GM19023 (cell line): ENCODE measurements at regions not wholly inside any gene's neighbourhood (a gene's known extent, or its start where the extent isn't known, plus 50 kb on each side); places are given as distances from the start of the nearest gene placed in this dataset.
"Not testable (repeated sequence)": the region's sequence is repeated elsewhere in the genome, so short reads cannot be mapped to it uniquely, and the experiment has no call there.

ENCODE experiments used
- ATAC-seq: cut with Tn5 transposase; IDR thresholded peaks from one replicate; pipeline ENCODE4 v1.9.1; 2021; ENCODE audit warnings: mild to moderate bottlenecking, moderate library complexity; ENCODE audit not compliant: unreplicated experiment

DNA sequence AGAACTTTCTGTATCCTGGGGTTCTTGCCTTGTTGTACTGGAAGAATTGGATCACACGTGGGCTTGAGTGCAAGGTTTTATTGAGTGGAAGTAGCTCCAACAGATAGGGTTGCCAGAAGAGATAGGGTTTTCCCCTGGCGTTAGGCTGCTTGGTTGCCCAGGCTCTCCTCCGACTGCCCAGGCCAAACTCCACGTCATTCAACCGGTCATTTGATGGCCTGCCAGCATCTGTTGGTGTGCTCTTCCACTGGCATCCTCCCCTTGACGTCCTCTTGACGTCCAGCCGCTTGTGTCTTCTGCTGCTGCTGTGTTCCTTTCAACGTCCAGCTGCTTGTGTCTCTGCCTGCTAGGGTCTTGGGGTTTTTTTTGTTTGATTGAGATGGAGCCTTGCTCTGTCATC is 111.2 kb upstream of the XIST start:
- no peak for ATAC-seq

DNA sequence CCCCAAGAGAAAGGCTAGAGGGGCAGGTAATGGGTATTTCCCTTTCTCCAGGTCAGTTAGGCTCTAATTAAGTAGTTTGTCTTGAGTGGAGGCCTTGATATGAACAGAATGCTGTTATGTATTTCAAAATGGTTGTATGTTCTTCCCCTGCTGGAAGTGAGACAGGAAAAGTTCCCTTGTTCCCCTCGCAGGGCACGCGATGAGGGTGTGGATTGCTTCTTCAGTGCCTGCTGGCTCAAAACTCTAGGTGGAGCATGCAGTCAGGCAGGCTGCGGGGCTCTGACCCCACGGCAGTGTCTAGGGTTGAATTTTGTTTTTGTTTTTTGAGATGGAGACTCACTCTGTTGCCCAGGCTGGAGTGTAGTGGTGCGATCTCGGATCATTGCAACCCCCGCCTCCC is 110.4 kb upstream of the XIST start:
- ATAC-seq = no peak

DNA sequence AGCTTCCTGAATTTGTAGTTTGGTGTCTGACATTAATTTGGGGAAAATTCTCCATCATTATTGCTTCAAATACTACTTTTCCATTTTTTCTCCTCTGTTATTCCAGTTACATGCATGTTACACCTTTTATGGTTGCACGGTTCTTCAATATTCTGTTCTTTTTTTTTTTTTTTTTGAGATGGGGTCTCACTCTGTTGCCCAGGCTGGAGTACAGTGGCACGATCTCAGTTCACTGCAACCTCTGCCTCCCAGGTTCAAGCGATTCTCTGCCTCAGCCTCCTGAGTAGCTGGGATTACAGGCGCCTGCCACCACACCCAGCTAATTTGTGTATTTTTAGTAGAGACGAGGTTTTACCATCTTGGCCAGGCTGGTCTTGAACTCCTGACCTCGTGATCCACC is 109.4 kb upstream of the XIST start:
- not testable (repeated sequence) for ATAC-seq

DNA sequence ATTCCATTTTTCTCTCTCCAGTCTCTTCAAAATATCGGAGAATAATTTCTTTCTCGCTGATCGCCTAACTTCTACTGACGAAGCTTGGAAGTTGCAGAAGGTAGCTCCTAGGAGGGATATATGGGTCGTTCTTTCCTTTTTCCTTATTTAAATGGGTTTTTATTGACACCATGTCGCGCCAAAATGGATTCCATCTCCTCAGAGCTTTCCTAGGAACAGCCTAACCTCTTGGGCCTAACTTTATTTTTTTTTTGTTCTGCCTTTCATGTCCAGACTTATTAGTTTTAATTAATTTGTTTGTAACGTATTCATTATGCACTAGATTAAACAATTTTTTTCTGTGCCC is 92.0 kb upstream of the XIST start:
- peak; percentile 8 for ATAC-seq

DNA sequence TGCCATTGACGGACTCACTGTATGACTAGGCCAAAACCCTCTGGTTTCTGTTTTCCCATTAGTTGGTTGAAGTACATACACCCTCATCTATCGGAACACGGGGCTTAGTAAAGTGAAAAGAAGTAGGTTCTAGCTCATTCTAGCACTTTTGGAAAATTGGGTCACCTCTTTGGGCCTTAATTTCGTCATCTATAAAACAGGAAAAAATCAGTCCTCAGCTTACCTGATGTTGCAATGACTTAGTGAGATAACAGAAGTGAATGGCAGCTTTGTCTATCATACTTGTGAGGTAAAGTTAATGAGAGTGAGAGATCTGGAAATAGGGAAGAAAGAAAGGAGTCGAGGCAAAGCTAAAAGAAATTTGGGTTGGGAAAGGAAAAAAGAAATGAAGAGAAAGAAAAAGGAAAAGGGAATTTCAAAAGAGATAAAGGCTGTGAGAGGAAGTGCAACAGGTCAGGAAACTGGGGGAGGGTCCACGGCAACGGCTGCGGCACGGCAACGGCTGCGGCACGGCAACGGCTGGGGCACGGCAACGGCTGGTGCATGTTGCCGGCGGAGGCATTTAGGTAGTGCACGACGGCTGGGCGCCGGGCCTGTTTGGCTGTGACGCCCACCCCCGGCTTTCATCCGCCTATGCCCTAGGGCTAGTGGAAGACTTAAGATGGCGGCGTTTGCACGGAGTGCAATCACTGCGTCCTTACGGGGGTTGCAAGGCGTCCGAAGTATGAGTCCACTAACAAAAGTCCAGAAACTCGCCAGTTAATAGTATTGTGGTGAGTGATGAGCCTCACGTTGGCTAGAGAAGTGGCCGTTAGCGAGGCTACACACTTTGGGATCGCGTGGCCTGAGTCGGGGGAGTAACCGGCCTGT is 91.4 kb upstream of the XIST start:
- peak; percentile 99 for ATAC-seq

DNA sequence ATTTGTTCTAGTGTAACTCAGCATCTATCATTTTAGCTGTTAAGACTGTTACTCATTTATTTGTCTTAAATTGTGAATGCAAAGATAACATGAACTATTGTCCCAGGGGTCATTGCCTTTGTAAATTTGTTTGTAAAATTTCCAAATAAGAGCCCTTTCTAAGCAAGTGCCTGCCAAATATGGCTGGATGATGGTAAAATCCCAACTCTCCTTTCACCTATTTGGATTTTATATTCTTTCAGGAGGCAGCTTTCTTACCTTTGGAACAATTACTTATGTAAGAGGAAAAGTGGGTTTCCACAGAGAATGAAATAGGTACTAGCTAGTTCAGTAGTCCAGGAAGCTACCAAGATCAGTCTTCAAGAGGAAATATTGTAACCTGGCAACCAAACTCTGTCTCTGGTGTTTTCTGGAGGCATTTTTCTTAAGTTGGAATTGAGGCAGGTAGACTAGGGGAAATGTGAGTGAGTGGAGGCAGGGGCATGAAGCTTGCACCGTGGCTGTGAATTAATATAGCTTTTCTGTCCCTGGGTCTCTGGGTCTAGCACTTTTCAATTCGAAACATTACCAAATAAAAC is 88.5 kb upstream of the XIST start:
- no peak for ATAC-seq

DNA sequence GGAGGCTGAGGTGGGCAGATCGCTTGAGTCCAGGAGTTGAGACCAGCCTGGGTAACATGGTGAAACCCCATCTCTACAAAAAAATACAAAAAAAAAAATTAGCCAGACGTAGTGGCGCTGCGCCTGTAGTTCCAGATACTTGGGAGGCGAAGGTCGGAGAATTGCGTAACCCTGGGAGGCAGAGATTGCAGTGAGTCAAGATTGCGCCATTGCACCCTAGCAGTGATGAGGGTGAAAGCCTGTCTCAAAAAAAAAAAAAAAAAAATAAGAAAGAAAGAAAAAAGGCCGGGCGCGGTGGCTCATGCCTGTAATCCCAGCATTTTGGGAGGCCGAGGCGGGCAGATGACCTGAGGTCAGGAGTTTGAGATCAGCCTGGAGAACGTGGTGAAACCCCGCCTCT is 85.3 kb upstream of the XIST start:
- ATAC-seq = not testable (repeated sequence)

DNA sequence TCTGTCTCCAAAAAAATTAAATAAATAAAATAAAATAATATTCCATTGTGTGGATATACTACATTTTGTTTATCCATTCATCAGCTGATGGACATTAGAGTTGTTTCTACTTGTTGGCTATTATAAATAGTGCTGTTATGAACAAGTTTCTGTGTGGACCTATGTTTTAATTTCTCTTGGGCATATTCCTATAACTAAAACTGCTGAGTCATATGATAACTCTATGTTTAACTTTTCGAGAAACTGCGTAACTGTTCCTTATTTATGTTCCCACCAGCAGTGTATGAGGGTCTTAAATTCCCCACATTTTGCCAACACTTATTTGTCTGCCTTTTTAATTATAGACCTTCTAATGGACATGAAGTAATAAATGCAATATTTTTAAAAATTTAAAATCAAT is 80.0 kb upstream of the XIST start:
- ATAC-seq = no peak

DNA sequence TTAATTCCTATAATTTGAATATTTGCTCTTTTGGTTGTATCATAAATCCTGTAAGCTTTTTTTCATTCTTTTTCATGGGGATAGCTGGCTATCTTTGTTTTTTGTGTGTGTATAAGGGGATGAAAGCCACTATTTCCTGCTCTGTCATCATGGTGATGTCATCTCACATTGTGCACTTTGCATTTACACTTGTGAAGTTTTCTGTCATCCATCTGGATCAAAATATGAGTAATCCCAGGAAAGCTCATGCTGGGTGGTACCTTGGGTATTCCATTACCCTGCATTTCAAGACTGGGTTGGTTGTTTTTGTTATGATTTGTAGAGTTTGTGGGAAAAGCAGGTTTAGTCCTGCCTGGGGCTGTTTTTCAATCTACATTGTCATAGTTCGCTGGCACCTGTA is 77.8 kb upstream of the XIST start:
- no peak for ATAC-seq

DNA sequence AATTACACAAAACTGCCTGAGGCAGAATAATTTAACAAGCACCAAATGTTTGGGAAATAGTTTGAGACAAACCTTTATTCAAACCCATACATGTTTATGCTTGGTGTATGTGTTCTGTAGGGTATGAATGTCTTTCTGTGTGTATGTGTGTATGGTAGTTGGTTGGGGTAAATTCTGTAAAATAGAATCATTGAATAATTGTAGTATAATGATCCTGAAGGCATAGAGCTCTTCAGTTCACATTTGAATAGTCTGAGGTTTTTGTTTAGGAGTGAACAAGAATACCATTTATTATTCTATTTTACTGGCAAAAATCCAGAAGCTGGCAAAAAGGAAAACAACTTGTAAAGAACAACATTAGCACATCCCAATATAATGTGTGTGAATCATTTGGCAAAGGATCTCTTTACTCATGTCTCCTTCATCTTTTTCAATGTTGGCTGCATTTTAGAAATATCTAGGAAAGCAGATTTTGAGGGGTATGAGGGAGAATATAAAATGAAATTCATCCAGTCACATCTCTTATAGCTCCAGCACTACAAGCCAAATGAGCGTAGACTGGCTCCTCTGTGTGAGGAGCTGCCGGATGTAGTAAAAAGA is 70.4 kb upstream of the XIST start:
- no peak for ATAC-seq

DNA sequence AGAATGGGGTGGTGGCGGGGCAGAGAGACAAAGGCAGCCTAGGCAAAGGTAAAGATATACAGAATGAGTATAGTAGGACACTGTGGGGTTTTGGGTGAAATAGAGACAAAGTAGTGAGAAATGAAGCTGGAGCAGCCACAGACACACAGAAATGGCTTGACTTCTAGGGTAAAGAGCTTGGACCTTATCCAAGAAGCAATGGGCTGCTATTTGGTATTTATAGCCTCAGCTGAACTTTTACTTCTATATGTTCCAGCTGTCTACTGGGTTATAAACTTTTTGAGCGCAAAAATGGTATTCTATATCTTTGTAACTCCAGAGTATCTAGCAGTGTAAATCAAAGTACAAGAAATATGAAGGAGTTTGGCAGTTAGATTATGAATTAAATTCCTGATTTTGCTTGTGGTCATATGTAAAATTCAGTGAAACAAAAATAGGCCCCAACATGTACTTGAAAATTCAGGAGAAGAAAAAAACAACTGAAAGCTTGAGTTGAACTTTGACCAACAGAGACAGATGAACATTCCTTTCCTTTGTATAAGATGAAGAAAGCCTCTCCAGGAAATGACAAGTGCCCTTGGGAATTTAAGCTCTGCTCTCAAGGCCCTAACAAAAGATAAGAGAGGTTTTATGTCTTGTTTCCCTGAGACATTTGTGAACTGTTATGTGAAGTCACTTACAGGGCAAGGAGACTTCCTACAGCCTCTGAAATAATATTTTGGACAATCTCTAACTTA is 64.6 kb upstream of the XIST start:
- ATAC-seq = no peak

DNA sequence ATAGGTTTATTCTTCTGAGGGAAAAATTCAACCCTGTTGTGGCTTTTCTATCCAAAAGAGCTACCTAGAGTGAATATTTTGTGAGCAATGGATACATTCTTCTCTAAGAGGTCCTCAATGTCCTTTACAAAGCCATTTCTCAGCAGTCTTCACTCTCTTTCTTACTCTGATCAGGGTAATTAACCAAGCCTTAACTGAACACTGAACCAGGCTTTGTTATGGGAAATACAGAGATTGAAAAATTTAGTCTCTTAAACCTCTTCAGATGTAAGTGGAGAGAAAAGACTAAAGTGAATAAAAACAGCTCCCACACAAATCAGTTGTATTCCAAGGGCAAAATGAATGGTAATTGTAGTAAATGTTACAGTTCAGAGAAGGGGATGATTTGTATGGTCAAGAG is 64.0 kb upstream of the XIST start:
- no peak for ATAC-seq

DNA sequence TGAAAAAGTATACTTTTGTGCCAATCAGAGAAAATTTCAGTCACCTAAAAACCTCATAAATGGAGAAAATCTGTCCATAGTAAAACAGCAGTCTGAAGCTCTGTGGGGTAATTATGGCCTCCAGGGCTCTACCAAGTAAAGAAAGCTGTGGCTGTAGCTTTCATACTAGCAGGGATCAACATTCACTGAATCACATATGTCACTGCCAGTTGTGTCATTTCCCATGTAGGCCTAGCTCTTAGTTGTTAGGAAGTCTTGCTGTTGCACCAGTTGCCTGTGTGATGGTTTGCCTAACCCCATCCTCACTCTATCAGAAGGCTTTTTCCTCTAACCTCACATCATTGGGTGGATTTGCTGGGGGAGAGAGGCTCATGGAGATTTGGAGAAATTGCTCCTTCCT is 62.3 kb upstream of the XIST start:
- ATAC-seq = not testable (repeated sequence)

DNA sequence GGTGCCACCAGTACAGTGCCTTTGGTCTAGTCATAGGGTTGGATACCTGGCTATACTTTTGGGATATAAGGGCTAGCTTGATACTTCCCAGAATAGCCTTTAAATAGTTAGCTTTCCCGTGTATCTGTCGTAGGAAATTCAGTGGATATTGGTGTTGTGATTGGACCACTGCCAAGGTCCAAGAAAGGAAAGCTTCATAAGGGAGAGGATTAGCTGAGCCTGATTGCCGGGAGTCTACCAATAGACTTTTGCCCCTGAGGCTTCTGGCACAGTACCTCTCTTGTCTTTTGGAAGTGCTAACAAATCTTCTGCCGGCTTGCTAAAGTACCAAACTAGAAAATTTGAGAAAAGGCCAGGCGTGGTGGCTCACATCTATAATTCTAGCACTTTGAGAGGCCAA is 61.1 kb upstream of the XIST start:
- ATAC-seq = no peak

DNA sequence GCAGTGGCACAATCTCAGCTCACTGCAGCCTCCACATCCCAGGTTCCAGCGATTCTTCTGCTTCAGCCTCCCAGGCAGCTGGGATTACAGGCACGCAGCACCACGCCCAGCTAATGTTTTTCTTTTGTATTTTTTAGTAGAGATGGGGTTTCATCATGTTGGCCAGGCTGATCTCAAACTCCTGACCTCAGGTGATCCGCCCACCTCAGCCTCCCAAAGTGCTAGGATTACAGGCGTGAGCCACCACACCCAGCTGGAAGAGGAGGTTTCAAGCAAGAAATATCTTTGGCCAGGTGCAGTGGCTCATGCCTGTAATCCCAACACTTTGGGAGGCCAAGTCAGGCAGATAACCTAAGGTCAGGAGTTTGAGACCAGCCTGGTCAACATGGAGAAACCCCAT is 59.4 kb upstream of the XIST start:
- ATAC-seq = not testable (repeated sequence)

DNA sequence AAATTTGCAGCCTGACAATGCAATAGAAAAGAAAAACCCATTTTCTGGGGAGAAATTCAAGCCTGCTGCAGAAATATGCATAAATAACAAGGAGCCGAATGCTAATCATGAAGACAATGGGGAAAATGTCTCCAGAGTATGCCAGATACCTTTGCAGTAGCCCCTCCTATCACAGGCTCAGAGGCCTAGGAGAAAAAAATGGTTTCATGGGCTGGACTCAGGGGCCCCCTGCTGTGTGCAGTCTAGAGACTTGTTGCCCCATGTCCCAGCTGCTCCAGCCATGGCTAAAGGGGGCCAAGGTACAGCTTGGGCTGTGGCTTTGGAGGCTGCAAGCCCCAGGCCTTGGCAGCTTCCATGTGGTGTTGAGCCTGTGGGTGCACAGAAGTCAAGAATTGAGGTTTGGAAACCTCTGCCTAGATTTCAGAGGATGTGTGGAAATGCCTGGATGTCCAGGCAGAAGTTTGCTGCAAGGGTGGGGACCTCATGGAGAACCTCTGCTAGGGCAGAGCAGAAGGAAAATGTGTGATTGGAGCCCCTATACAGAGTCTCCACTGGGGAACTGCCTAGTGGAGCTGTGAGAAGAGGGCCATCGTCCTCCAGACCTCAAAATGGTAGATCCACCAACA is 53.3 kb upstream of the XIST start:
- not testable (repeated sequence) for ATAC-seq

DNA sequence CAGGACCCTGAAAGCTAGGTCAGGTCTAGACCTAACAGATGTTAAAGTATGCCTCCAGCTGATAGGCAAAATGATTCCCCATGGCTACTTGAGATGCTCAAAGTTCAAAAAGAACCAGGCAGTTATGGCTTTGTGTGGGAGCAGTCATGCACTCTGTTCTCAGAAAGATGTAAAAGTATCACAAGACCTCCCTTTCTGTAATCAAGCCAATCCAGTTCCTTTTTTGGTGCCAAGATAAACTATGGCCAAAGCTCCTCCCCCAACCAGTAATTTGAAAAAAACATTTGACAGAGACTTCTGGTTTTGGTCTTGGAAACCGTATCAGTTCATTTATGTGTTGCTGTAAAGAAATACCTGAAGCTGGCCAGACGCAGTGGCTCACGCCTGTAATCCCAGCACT is 51.4 kb upstream of the XIST start:
- no peak for ATAC-seq
